ENCODE measurements at regions not wholly inside any gene's neighbourhood (a gene's known extent, or its start where the extent isn't known, plus 50 kb on each side); places are given as distances from the start of the nearest gene placed in this dataset.

DNA sequence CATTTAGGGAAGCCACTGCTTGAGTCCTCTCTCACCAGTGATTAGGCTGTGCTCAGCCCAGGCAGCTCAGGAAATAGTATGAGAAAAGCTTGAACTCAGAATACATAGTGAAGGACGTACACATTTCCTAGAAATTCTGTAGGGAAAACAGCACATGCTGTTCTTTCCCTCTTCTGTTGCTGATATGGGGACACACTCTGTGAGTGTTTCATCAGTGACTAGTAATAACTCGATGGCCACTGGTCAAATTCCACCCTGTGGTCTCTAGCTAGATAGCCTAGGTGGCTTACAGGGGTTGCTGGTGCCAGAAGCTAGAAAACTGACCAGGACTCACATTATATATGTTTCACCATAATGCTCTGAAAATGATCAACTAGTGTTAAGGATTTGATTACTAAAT is 259.8 kb upstream of the SOX4 start:
- TF ChIP-seq, protein P1, sequence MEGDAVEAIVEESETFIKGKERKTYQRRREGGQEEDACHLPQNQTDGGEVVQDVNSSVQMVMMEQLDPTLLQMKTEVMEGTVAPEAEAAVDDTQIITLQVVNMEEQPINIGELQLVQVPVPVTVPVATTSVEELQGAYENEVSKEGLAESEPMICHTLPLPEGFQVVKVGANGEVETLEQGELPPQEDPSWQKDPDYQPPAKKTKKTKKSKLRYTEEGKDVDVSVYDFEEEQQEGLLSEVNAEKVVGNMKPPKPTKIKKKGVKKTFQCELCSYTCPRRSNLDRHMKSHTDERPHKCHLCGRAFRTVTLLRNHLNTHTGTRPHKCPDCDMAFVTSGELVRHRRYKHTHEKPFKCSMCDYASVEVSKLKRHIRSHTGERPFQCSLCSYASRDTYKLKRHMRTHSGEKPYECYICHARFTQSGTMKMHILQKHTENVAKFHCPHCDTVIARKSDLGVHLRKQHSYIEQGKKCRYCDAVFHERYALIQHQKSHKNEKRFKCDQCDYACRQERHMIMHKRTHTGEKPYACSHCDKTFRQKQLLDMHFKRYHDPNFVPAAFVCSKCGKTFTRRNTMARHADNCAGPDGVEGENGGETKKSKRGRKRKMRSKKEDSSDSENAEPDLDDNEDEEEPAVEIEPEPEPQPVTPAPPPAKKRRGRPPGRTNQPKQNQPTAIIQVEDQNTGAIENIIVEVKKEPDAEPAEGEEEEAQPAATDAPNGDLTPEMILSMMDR (tag by site-specific recombination; IDR thresholded peaks at IDR 0.05): no peak
- TF ChIP-seq ZNF184 (tag by site-specific recombination; IDR thresholded peaks at IDR 0.05) (no peak), ZBTB49 (tag by site-specific recombination; IDR thresholded peaks at IDR 0.05; ENCODE audit: low read depth) (no peak), ZNF24 (tag by site-specific recombination; IDR thresholded peaks at IDR 0.05) (no peak), ZBTB17 (tag by site-specific recombination; IDR thresholded peaks at IDR 0.05) (no peak), ZNF776 (tag by site-specific recombination; IDR thresholded peaks at IDR 0.05; ENCODE audit: borderline replicate concordance) (no peak), KLF8 (tag by site-specific recombination; IDR thresholded peaks at IDR 0.05) (no peak)
